CD4-positive, alpha-beta T cell treated with Interleukin-6 at 100 ng/mL for 8 hours (primary cell): ENCODE measurements at regions not wholly inside any gene's neighbourhood (a gene's known extent, or its start where the extent isn't known, plus 50 kb on each side); places are given as distances from the start of the nearest gene placed in this dataset.
"Not testable (repeated sequence)": the region's sequence is repeated elsewhere in the genome, so short reads cannot be mapped to it uniquely, and the experiment has no call there.

Experiments used
- DNase-seq: peaks from one replicate; pipeline ENCODE4 v3.0.0-alpha.2; 2020; ENCODE audit warnings: mixed read lengths, low spot score

GRCh38 chr1:157219182-157219581 lies 81.0 kb upstream of the ETV3 start:
- DNase-seq: no peak

- DNase-seq: no peak
These were observed 80.5 kb upstream of the ETV3 start for GRCh38 chr1:157218671-157219070.

GRCh38 chr1:157217486-157217885 lies 79.3 kb upstream of the ETV3 start:
- DNase-seq: no peak

GRCh38 chr1:157213836-157214235 lies 75.6 kb upstream of the ETV3 start:
- DNase-seq: no peak

GRCh38 chr1:157209514-157209913 lies 71.3 kb upstream of the ETV3 start:
- DNase-seq: no peak

- not testable (repeated sequence) for DNase-seq
These were observed 67.8 kb upstream of the ETV3 start for GRCh38 chr1:157205982-157206381.

GRCh38 chr1:157203166-157203565 lies 65.0 kb upstream of the ETV3 start:
- DNase-seq: no peak

- DNase-seq: no peak
These were observed 64.1 kb upstream of the ETV3 start for GRCh38 chr1:157202331-157202730.

GRCh38 chr1:157201767-157202166 lies 63.6 kb upstream of the ETV3 start:
- DNase-seq: no peak

GRCh38 chr1:157200451-157200850 lies 62.3 kb upstream of the ETV3 start:
- no peak for DNase-seq

- DNase-seq: no peak
These were observed 61.2 kb upstream of the ETV3 start for GRCh38 chr1:157199421-157199755.

- DNase-seq: no peak
These were observed 60.6 kb upstream of the ETV3 start for GRCh38 chr1:157198619-157199420.

- DNase-seq: no peak
These were observed 59.8 kb upstream of the ETV3 start for GRCh38 chr1:157197906-157198435.

- not testable (repeated sequence) for DNase-seq
These were observed 58.7 kb upstream of the ETV3 start for GRCh38 chr1:157196670-157197456.

- no peak for DNase-seq
These were observed 58.0 kb upstream of the ETV3 start for GRCh38 chr1:157196245-157196543.

- DNase-seq: no peak
These were observed 57.5 kb upstream of the ETV3 start for GRCh38 chr1:157195521-157196244.

GRCh38 chr1:157194731-157195520 lies 56.7 kb upstream of the ETV3 start:
- no peak for DNase-seq

- DNase-seq: no peak
These were observed 55.7 kb upstream of the ETV3 start for GRCh38 chr1:157193702-157194391.

- DNase-seq: no peak
These were observed 55.0 kb upstream of the ETV3 start for GRCh38 chr1:157193219-157193618.

- DNase-seq: no peak
These were observed 52.1 kb upstream of the ETV3 start for GRCh38 chr1:157189986-157190982.
